Trophoblast cell (in vitro differentiated cells and primary cell): ENCODE measurements at regions not wholly inside any gene's neighbourhood (a gene's known extent, or its start where the extent isn't known, plus 50 kb on each side); places are given as distances from the start of the nearest gene placed in this dataset.

Source experiments
- DNase-seq, 2 donors: peaks; one replicate each; pipeline ENCODE4 v3.0.0-alpha.2; 2016
- H2AFZ ChIP-seq: 2 replicates; pipeline ENCODE4 v1.6.1; 2013; ENCODE audit warnings: low read length, moderate library complexity, mild to moderate bottlenecking; ENCODE audit not compliant: insufficient read depth, poor library complexity
- H2AK5ac ChIP-seq: 2 replicates; pipeline ENCODE4 v1.6.1; 2013; ENCODE audit warnings: mild to moderate bottlenecking, low read length
- H2BK120ac ChIP-seq: 2 replicates; pipeline ENCODE4 v1.6.1; 2013; ENCODE audit warnings: low read length, mild to moderate bottlenecking, moderate library complexity; ENCODE audit not compliant: insufficient read depth, poor library complexity
- H2BK12ac ChIP-seq: 2 replicates; pipeline ENCODE4 v1.6.1; 2013; ENCODE audit warnings: mild to moderate bottlenecking, low read length, moderate library complexity
- H2BK5ac ChIP-seq: 2 replicates; pipeline ENCODE4 v1.6.1; 2013; ENCODE audit warnings: low read length, low read depth, moderate library complexity, mild to moderate bottlenecking; ENCODE audit not compliant: poor library complexity
- H3K14ac ChIP-seq: 2 replicates; pipeline ENCODE4 v1.6.1; 2013; ENCODE audit warnings: mild to moderate bottlenecking, low read length
- H3K18ac ChIP-seq: 2 replicates; pipeline ENCODE4 v1.6.1; 2013; ENCODE audit warnings: mild to moderate bottlenecking, low read length
- H3K23ac ChIP-seq: 2 replicates; pipeline ENCODE4 v1.6.1; 2013; ENCODE audit warnings: low read length
- H3K27ac ChIP-seq: 2 replicates; pipeline ENCODE4 v1.5.1; 2013; ENCODE audit warnings: low read depth, mild to moderate bottlenecking, inconsistent platforms, low read length, moderate library complexity
- H3K27me3 ChIP-seq: 2 replicates; pipeline ENCODE4 v1.6.1; 2013; ENCODE audit warnings: inconsistent platforms, mild to moderate bottlenecking, low read length, moderate library complexity; ENCODE audit not compliant: insufficient read depth
- H3K36me3 ChIP-seq, 2 experiments: 1 replicate in 1 of 2; 2 replicates in 1 of 2; pipeline ENCODE4 v1.6.1; 2013; ENCODE audit warnings: low read length in 2 of 2, mild to moderate bottlenecking in 2 of 2, moderate library complexity in 1 of 2; ENCODE audit not compliant: insufficient read depth in 2 of 2, control insufficient read depth in 1 of 2
- H3K4ac ChIP-seq: 2 replicates; pipeline ENCODE4 v1.6.1; 2013; ENCODE audit warnings: low read depth, mild to moderate bottlenecking, low read length, moderate library complexity
- H3K4me1 ChIP-seq, 2 experiments: 1 replicate in 1 of 2; 2 replicates in 1 of 2; pipeline ENCODE4 v1.6.1; 2013; ENCODE audit warnings: low read length in 2 of 2, mild to moderate bottlenecking in 2 of 2, moderate library complexity in 1 of 2; ENCODE audit not compliant: insufficient read depth in 2 of 2, control insufficient read depth in 1 of 2
- H3K4me2 ChIP-seq: 2 replicates; pipeline ENCODE4 v1.6.1; 2013; ENCODE audit warnings: inconsistent platforms, mild to moderate bottlenecking, low read length, moderate library complexity
- H3K4me3 ChIP-seq: 2 replicates; pipeline ENCODE4 v1.5.1; 2013; ENCODE audit warnings: mild to moderate bottlenecking, low read depth, low read length, inconsistent platforms
- H3K79me1 ChIP-seq: one replicate; pipeline ENCODE4 v1.6.1; 2013; ENCODE audit warnings: low read length
- H3K79me2 ChIP-seq: 2 replicates; pipeline ENCODE4 v1.6.1; 2013; ENCODE audit warnings: low read length, mild to moderate bottlenecking; ENCODE audit not compliant: control insufficient read depth, insufficient read depth, poor library complexity
- H3K9ac ChIP-seq: 2 replicates; pipeline ENCODE4 v1.6.1; 2013; ENCODE audit warnings: mild to moderate bottlenecking, low read length
- H3K9me3 ChIP-seq: 2 replicates; pipeline ENCODE4 v1.6.1; 2013; ENCODE audit warnings: low read depth, mild to moderate bottlenecking, control low read depth, inconsistent platforms, low read length; ENCODE audit not compliant: insufficient read depth
- H4K12ac ChIP-seq: 2 replicates; pipeline ENCODE4 v1.6.1; 2013; ENCODE audit warnings: low read depth, mild to moderate bottlenecking, low read length, moderate library complexity
- H4K8ac ChIP-seq: 2 replicates; pipeline ENCODE4 v1.6.1; 2013; ENCODE audit warnings: low read depth, mild to moderate bottlenecking, low read length, moderate library complexity
- H4K91ac ChIP-seq: one replicate; pipeline ENCODE4 v1.6.1; 2013; ENCODE audit warnings: low read depth, mild to moderate bottlenecking, low read length, moderate library complexity
- WGBS: extraction: QIAGEN DNeasy Blood & Tissue Kit; methylation state at CpG from one replicate; pipeline ENCODE4 v1.1.7; 2013; ENCODE audit warnings: missing lambda C conversion rate; ENCODE audit not compliant: insufficient read length, insufficient coverage; ENCODE audit errors: extremely low coverage; 5-methylcytosine and 5-hydroxymethylcytosine counted together

DNA sequence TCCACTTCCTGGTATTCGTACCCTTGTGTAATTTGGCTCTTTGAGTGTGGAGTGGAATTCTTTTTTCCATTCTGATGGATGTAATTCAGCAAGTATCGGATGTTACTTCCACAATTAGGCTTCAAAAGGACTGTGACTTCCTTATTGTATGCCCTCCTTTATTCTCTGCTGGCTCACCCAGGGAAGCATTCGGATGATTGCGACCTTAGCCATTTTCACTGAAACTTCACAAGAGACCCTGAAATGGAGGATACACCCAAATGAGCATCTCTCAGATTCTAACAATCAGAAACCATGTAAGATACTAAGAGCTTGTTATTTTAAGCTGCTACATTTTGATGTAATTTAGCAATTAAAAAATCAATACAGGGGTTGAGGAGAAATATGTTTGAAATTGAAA lies 493.1 kb downstream of the DNAJB9 start:
- Histone ChIP-seq H3K9me3 (no peaks in the 10 kb centered on the region), H3K4me3 (no peak overlapping the region), H4K12ac (no peak overlapping the region), H3K23ac (no peak overlapping the region), H3K79me1 (no peaks in the 10 kb centered on the region), H2AFZ (no peak overlapping the region), H3K79me2 (no peaks in the 10 kb centered on the region), H2BK120ac (no peak overlapping the region), H3K27me3 (no peaks in the 10 kb centered on the region), H3K9ac (no peak overlapping the region), H2AK5ac (no peak overlapping the region), H4K8ac (no peak overlapping the region), H3K14ac (no peak overlapping the region), H3K18ac (no peak overlapping the region), H4K91ac (no peak overlapping the region), H3K4me1 (no peaks in the 10 kb centered on the region), H2BK5ac (no peak overlapping the region), H2BK12ac (no peak overlapping the region), H3K4ac (no peak overlapping the region), H3K4me2 (no peak overlapping the region), H3K27ac (no peak overlapping the region), H3K36me3 (no peaks in the 10 kb centered on the region)
- no peak for DNase-seq
- WGBS = no CpG with 5 or more reads among the region's 4 CpGs

DNA sequence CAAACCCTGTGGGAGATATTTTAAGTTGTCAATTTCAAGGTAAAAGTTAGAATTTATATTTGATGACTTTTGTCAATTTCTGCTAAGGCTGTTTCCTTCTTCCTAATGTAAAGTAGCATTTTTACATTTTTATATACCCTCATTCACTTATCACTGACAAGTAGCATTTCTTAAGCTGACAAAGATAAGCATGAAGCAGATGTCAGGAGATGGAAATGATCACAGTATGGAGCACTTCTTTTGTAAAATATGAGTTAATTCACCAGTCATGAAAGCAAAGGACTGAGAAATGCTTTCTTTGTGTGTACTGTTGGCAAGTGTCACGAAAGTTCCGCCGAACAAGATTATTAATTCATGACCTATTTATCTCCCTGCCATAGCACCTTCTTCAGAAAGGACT lies 503.9 kb downstream of the DNAJB9 start:
- H3K36me3 ChIP-seq = no peaks in the 10 kb centered on the region
- H3K79me1 ChIP-seq = no peaks in the 10 kb centered on the region
- no peak overlapping the region for H2BK120ac ChIP-seq
- H2AFZ ChIP-seq = no peak overlapping the region
- no peak overlapping the region for H3K18ac ChIP-seq
- no peak overlapping the region for H3K4me2 ChIP-seq
- no peak overlapping the region for H3K27ac ChIP-seq
- no peak overlapping the region for H3K9ac ChIP-seq
- H4K91ac ChIP-seq = no peak overlapping the region
- H4K12ac ChIP-seq = no peak overlapping the region
- no peak overlapping the region for H2BK12ac ChIP-seq
- no CpG with 5 or more reads among the region's 3 CpGs for WGBS
- no peaks in the 10 kb centered on the region for H3K9me3 ChIP-seq
- H3K14ac ChIP-seq = no peak overlapping the region
- H3K4me1 ChIP-seq = no peaks in the 10 kb centered on the region
- H3K79me2 ChIP-seq = no peaks in the 10 kb centered on the region
- no peak for DNase-seq
- no peaks in the 10 kb centered on the region for H3K27me3 ChIP-seq
- no peak overlapping the region for H3K4ac ChIP-seq
- H2BK5ac ChIP-seq = no peak overlapping the region
- H3K23ac ChIP-seq = no peak overlapping the region
- H3K4me3 ChIP-seq = no peak overlapping the region
- no peak overlapping the region for H4K8ac ChIP-seq
- H2AK5ac ChIP-seq = no peak overlapping the region

DNA sequence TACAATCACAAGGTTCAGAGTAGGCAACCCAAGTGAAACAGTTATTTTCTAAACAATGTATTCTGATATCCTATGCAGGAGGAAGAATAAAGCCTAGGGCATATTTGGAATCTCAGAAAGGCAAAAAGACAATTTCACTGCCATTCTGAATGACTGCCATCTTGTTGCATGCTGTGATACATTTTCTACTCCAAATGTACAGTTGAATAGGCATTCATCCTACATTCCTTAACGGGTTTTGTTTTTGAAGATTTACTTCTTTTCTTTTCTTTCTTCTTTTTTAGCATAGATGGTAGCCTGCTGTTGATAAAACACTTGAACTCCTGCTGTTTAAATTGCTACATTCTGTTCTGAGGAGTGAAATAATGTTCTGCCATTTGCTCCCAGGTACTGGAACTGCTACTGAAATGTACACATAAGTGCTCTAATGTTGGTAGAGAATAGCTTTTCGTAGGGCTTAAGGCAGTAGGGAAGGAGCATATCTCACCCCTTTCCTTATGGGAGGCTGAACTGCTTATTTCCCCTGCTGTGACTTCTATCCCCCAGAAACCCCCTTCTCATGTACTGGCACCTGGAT lies 506.8 kb downstream of the DNAJB9 start:
- no peak overlapping the region for H3K4me2 ChIP-seq
- no peaks in the 10 kb centered on the region for H3K9me3 ChIP-seq
- no peak overlapping the region for H2AFZ ChIP-seq
- H3K36me3 ChIP-seq = no peaks in the 10 kb centered on the region
- H3K14ac ChIP-seq = no peak overlapping the region
- no peak overlapping the region for H3K18ac ChIP-seq
- H4K12ac ChIP-seq = no peak overlapping the region
- no peaks in the 10 kb centered on the region for H3K79me1 ChIP-seq
- H3K27me3 ChIP-seq = no peaks in the 10 kb centered on the region
- no peak overlapping the region for H3K27ac ChIP-seq
- H2BK120ac ChIP-seq = no peak overlapping the region
- no peak overlapping the region for H3K4me3 ChIP-seq
- H4K91ac ChIP-seq = no peak overlapping the region
- no peak overlapping the region for H2BK12ac ChIP-seq
- no peak overlapping the region for H2AK5ac ChIP-seq
- no peak for DNase-seq
- H2BK5ac ChIP-seq = no peak overlapping the region
- no peak overlapping the region for H3K23ac ChIP-seq
- H3K4me1 ChIP-seq = no peaks in the 10 kb centered on the region
- H3K79me2 ChIP-seq = no peaks in the 10 kb centered on the region
- no CpG with 5 or more reads among the region's 2 CpGs for WGBS
- no peak overlapping the region for H3K4ac ChIP-seq
- H4K8ac ChIP-seq = no peak overlapping the region
- no peak overlapping the region for H3K9ac ChIP-seq

DNA sequence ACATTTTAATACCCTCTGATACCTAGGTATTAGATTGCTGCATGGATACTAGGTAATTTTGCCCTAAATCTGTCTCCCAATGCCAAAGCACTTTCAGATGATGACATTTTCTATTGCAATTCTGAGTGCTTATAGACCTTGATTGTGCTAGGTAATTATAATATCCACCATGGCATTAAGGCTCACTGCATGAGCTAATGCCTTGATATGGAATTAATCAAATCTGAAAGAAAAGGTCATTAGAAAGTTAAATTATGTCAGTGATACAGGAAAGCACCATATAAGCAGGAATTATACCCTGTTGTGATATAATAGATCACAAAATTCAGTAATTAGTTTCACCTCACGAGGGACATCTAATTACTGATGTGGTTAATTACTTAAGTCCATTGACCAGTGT lies 521.4 kb downstream of the DNAJB9 start:
- H3K79me1 ChIP-seq = no peaks in the 10 kb centered on the region
- no peak overlapping the region for H4K12ac ChIP-seq
- H2BK120ac ChIP-seq = no peak overlapping the region
- no peak overlapping the region for H2BK12ac ChIP-seq
- no peak for DNase-seq
- H3K9me3 ChIP-seq = no peaks in the 10 kb centered on the region
- no peak overlapping the region for H3K4ac ChIP-seq
- H3K4me2 ChIP-seq = no peak overlapping the region
- H3K79me2 ChIP-seq = no peaks in the 10 kb centered on the region
- no CpG with 5 or more reads among the region's 1 CpG for WGBS
- no peaks in the 10 kb centered on the region for H3K4me1 ChIP-seq
- no peak overlapping the region for H3K14ac ChIP-seq
- H2AK5ac ChIP-seq = no peak overlapping the region
- H3K23ac ChIP-seq = no peak overlapping the region
- H3K36me3 ChIP-seq = no peaks in the 10 kb centered on the region
- no peak overlapping the region for H3K9ac ChIP-seq
- no peak overlapping the region for H2AFZ ChIP-seq
- H3K4me3 ChIP-seq = no peak overlapping the region
- H3K27me3 ChIP-seq = no peaks in the 10 kb centered on the region
- H2BK5ac ChIP-seq = no peak overlapping the region
- H4K8ac ChIP-seq = no peak overlapping the region
- H3K18ac ChIP-seq = no peak overlapping the region
- H3K27ac ChIP-seq = no peak overlapping the region
- H4K91ac ChIP-seq = no peak overlapping the region
